Ishikawa (cell line): ENCODE measurements at regions not wholly inside any gene's neighbourhood (a gene's known extent, or its start where the extent isn't known, plus 50 kb on each side); places are given as distances from the start of the nearest gene placed in this dataset.

Experiments used
- CEBPB ChIP-seq: IDR thresholded peaks from 2 replicates; pipeline ENCODE4 v1.6.1; 2012
- CREB1 ChIP-seq: IDR thresholded peaks from 2 replicates; pipeline ENCODE4 v1.6.1; 2012; ENCODE audit warnings: low read depth
- EGR1 ChIP-seq: IDR thresholded peaks from 2 replicates; pipeline ENCODE4 v1.6.1; 2012
- EP300 ChIP-seq: IDR thresholded peaks from 2 replicates; pipeline ENCODE4 v1.6.1; 2012; ENCODE audit warnings: borderline replicate concordance
- FOXM1 ChIP-seq: IDR thresholded peaks from 2 replicates; pipeline ENCODE4 v1.6.1; 2012; ENCODE audit warnings: low read depth, borderline replicate concordance
- MAX ChIP-seq: IDR thresholded peaks from 2 replicates; pipeline ENCODE4 v1.6.1; 2012
- NFIC ChIP-seq: IDR thresholded peaks from 2 replicates; pipeline ENCODE4 v1.6.1; 2012
- RAD21 ChIP-seq: IDR thresholded peaks from 2 replicates; pipeline ENCODE4 v1.6.1; 2012; ENCODE audit warnings: low read depth
- REST ChIP-seq: IDR thresholded peaks from 2 replicates; pipeline ENCODE4 v1.6.1; 2012; ENCODE audit warnings: low read depth, mild to moderate bottlenecking
- TAF1 ChIP-seq: IDR thresholded peaks from 2 replicates; pipeline ENCODE4 v1.6.1; 2012; ENCODE audit warnings: low read depth, mild to moderate bottlenecking
- TCF12 ChIP-seq: IDR thresholded peaks from 2 replicates; pipeline ENCODE4 v1.6.1; 2012; ENCODE audit warnings: low read depth
- TEAD4 ChIP-seq: IDR thresholded peaks from 2 replicates; pipeline ENCODE4 v1.6.1; 2012
- YY1 ChIP-seq: IDR thresholded peaks from 2 replicates; pipeline ENCODE4 v1.6.1; 2012; ENCODE audit warnings: low read depth
- ZBTB7A ChIP-seq: IDR thresholded peaks from 2 replicates; pipeline ENCODE4 v1.6.1; 2012; ENCODE audit warnings: low read depth
- TF ChIP-seq, protein P1 (sequence below): IDR thresholded peaks from 2 replicates; pipeline ENCODE4 v1.6.1; 2012

DNA sequence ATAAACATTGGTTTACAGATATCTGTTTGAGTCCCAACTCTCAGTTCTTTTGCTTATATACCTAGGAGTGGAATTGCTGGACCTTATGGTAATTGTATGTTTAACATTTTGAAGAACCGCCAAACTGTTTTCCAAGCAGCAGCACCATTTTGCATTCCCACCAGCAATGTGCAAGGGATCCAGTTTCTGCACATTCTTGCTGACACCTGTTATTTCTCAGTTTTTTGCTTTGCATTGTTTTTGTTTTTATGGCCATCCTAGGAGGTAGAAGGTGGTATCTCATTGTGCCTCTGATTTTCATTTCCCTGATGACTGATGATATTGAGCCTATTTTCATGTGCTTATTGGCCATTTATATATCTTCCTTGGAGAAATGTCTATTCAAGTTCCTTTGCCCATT lies 71.2 kb downstream of the MCFD2 start:
- TF ChIP-seq RAD21: no peak
- no peak for TF ChIP-seq MAX
- no peak for TF ChIP-seq CEBPB
- no peak for TF ChIP-seq TEAD4
- TF ChIP-seq EGR1: no peak
- no peak for TF ChIP-seq TAF1
- TF ChIP-seq REST: no peak
- TF ChIP-seq EP300: no peak
- TF ChIP-seq TCF12: no peak
- TF ChIP-seq ZBTB7A: no peak
- TF ChIP-seq YY1: no peak
- TF ChIP-seq, protein P1, sequence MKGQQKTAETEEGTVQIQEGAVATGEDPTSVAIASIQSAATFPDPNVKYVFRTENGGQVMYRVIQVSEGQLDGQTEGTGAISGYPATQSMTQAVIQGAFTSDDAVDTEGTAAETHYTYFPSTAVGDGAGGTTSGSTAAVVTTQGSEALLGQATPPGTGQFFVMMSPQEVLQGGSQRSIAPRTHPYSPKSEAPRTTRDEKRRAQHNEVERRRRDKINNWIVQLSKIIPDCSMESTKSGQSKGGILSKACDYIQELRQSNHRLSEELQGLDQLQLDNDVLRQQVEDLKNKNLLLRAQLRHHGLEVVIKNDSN: no peak
- no peak for TF ChIP-seq NFIC
- TF ChIP-seq FOXM1: no peak
- TF ChIP-seq CREB1: no peak

DNA sequence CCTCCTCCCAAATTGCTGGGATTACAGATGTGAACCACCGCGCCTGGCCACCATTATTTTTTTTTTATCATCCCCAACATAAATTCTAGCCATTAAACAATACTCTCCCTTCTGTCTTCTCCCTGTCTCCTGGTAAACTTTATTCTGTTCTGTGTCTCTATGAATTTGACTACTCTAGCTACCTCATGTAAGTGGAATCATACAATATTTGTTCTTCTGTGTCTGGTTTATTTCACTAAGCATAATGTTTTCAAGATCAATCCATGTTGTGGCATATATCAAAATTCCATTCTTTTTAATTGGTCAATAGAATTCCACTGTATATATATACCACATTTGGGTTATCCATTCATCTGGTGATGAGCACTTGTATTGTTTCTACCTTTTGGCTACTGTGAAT lies 71.6 kb downstream of the MCFD2 start:
- TF ChIP-seq NFIC (no peak), TAF1 (no peak), FOXM1 (no peak), REST (no peak), RAD21 (no peak), CEBPB (no peak), EP300 (no peak), EGR1 (no peak), MAX (no peak), TCF12 (no peak), TEAD4 (no peak), CREB1 (no peak), ZBTB7A (no peak), YY1 (no peak)
- TF ChIP-seq, protein P1: no peak

GRCh38 chr2:46843316-46843715 lies 72.3 kb downstream of the MCFD2 start:
- TF ChIP-seq YY1: no peak
- TF ChIP-seq MAX: no peak
- TF ChIP-seq FOXM1: no peak
- no peak for TF ChIP-seq TCF12

DNA sequence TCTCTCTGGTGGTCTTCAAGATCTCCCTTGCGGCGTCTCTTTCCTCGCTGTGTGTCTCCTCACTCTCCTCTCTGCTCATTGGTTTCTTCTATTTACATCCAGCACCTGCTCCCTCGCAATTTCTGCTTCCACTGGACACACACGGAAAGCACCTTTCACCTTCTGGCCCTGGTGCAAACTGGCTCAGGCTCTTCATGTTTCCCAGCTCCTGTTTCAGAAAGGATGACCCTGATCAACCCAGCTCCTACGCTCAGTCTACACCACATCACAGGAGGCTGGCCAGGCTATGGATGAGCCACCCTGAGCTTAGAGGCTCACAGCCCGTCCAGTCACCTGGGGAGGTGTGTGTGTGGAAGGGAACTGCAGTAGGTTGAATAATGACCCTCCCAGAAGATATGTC lies 72.7 kb downstream of the MCFD2 start:
- TF ChIP-seq, protein P1: no peak
- no peak for TF ChIP-seq YY1
- TF ChIP-seq NFIC: no peak
- no peak for TF ChIP-seq REST
- no peak for TF ChIP-seq TAF1
- TF ChIP-seq TEAD4: no peak
- no peak for TF ChIP-seq MAX
- TF ChIP-seq ZBTB7A: no peak
- TF ChIP-seq FOXM1: no peak
- TF ChIP-seq RAD21: no peak
- TF ChIP-seq TCF12: no peak
- no peak for TF ChIP-seq EP300
- TF ChIP-seq CREB1: no peak
- TF ChIP-seq EGR1: no peak
- TF ChIP-seq CEBPB: no peak
